ENCODE measurements at regions not wholly inside any gene's neighbourhood (a gene's known extent, or its start where the extent isn't known, plus 50 kb on each side); places are given as distances from the start of the nearest gene placed in this dataset.
"Not testable (repeated sequence)": the region's sequence is repeated elsewhere in the genome, so short reads cannot be mapped to it uniquely, and the experiment has no call there.

GRCh38 chr5:88033191-88033590 is 235.5 kb downstream of the TMEM161B start:
- no peak overlapping the region for H2AFZ ChIP-seq (ENCODE audit: low read length)
- ChIA-PET CTCF (ENCODE audit: unreplicated experiment) (no interaction called here), POLR2A (no interaction called here)
- H3K79me2 ChIP-seq (ENCODE audit: insufficient read depth, low read depth, low read length), result no peaks in the 10 kb centered on the region
- no peak overlapping the region for H3K4me3 ChIP-seq (ENCODE audit: low read depth, low read length, poor library complexity, severe bottlenecking)
- no peaks in the 10 kb centered on the region for H4K20me1 ChIP-seq (ENCODE audit: insufficient read depth, low read length)
- H3K4me2 ChIP-seq (ENCODE audit: low read length), result no peak overlapping the region
- no peaks in the 10 kb centered on the region for H3K9me2 ChIP-seq (ENCODE audit: insufficient read depth, low read length)
- H3K27ac ChIP-seq (ENCODE audit: low read depth, low read length, poor library complexity, severe bottlenecking), result no peak overlapping the region
- intact Hi-C loops (cut with micrococcal nuclease; ENCODE audit: unreplicated experiment), result no loop called here
- H3K36me3 ChIP-seq (ENCODE audit: insufficient read depth, low read length), result no peaks in the 10 kb centered on the region
- H3K4me1 ChIP-seq (ENCODE audit: insufficient read depth, low read length, poor library complexity, severe bottlenecking), result no peaks in the 10 kb centered on the region
- no TSS peak for BruUV-seq (replicated peaks)
- H3K9me3 ChIP-seq (ENCODE audit: low read length), result no peaks in the 10 kb centered on the region
- DNase-seq (ENCODE audit: low spot score), result no peak
- TF ChIP-seq CTCF (conservative IDR thresholded peaks at IDR 0.05; ENCODE audit: low read length) (no peak), EZH2phosphoT487 (IDR thresholded peaks at IDR 0.05; ENCODE audit: borderline replicate concordance, low read depth, low read length) (no peak)

- POLR2A ChIA-PET, result no interaction called here
- Histone ChIP-seq H3K9me2 (ENCODE audit: insufficient read depth, low read length) (no peaks in the 10 kb centered on the region), H3K36me3 (ENCODE audit: insufficient read depth, low read length) (no peaks in the 10 kb centered on the region), H3K79me2 (ENCODE audit: insufficient read depth, low read depth, low read length) (no peaks in the 10 kb centered on the region), H3K4me3 (ENCODE audit: low read depth, low read length, poor library complexity, severe bottlenecking) (no peak overlapping the region), H3K9me3 (ENCODE audit: low read length) (no peaks in the 10 kb centered on the region), H3K4me2 (ENCODE audit: low read length) (no peak overlapping the region), H3K4me1 (ENCODE audit: insufficient read depth, low read length, poor library complexity, severe bottlenecking) (no peaks in the 10 kb centered on the region), H4K20me1 (ENCODE audit: insufficient read depth, low read length) (no peaks in the 10 kb centered on the region), H2AFZ (ENCODE audit: low read length) (no peak overlapping the region), H3K27ac (ENCODE audit: low read depth, low read length, poor library complexity, severe bottlenecking) (no peak overlapping the region)
- no TSS peak for BruUV-seq (replicated peaks)
- no peak for DNase-seq (ENCODE audit: low spot score)
- intact Hi-C loops (cut with micrococcal nuclease; ENCODE audit: unreplicated experiment), result no loop called here
- CTCF ChIA-PET (ENCODE audit: unreplicated experiment), result no interaction called here
- TF ChIP-seq EZH2phosphoT487 (IDR thresholded peaks at IDR 0.05; ENCODE audit: borderline replicate concordance, low read depth, low read length) (no peak), CTCF (conservative IDR thresholded peaks at IDR 0.05; ENCODE audit: low read length) (no peak)
Observed at GRCh38 chr5:88029011-88029410, 239.6 kb downstream of the TMEM161B start.

- Histone ChIP-seq H3K27ac (ENCODE audit: low read depth, low read length, poor library complexity, severe bottlenecking) (no peak overlapping the region), H4K20me1 (ENCODE audit: insufficient read depth, low read length) (no peaks in the 10 kb centered on the region), H3K9me2 (ENCODE audit: insufficient read depth, low read length) (no peaks in the 10 kb centered on the region), H3K36me3 (ENCODE audit: insufficient read depth, low read length) (no peaks in the 10 kb centered on the region), H3K4me1 (ENCODE audit: insufficient read depth, low read length, poor library complexity, severe bottlenecking) (no peaks in the 10 kb centered on the region), H3K4me3 (ENCODE audit: low read depth, low read length, poor library complexity, severe bottlenecking) (no peak overlapping the region), H3K9me3 (ENCODE audit: low read length) (no peaks in the 10 kb centered on the region), H2AFZ (ENCODE audit: low read length) (no peak overlapping the region), H3K4me2 (ENCODE audit: low read length) (no peak overlapping the region), H3K79me2 (ENCODE audit: insufficient read depth, low read depth, low read length) (no peaks in the 10 kb centered on the region)
- no peak for DNase-seq (ENCODE audit: low spot score)
- POLR2A ChIA-PET, result no interaction called here
- CTCF ChIA-PET (ENCODE audit: unreplicated experiment), result no interaction called here
- no TSS peak for BruUV-seq (replicated peaks)
- intact Hi-C loops (cut with micrococcal nuclease; ENCODE audit: unreplicated experiment), result no loop called here
- TF ChIP-seq EZH2phosphoT487 (IDR thresholded peaks at IDR 0.05; ENCODE audit: borderline replicate concordance, low read depth, low read length), result no peak
- no peak for TF ChIP-seq CTCF (conservative IDR thresholded peaks at IDR 0.05; ENCODE audit: low read length)
Observed at GRCh38 chr5:88021141-88021540, 247.5 kb downstream of the TMEM161B start.

GRCh38 chr5:88014984-88015383 is 253.7 kb downstream of the TMEM161B start:
- BruUV-seq (replicated peaks); H2AFZ ChIP-seq (ENCODE audit: low read length); H3K36me3 ChIP-seq (ENCODE audit: insufficient read depth, low read length); intact Hi-C loops (cut with micrococcal nuclease; ENCODE audit: unreplicated experiment); H3K9me2 ChIP-seq (ENCODE audit: insufficient read depth, low read length); H3K9me3 ChIP-seq (ENCODE audit: low read length); H3K4me2 ChIP-seq (ENCODE audit: low read length); H3K4me3 ChIP-seq (ENCODE audit: low read depth, low read length, poor library complexity, severe bottlenecking); CTCF ChIA-PET (ENCODE audit: unreplicated experiment); H3K4me1 ChIP-seq (ENCODE audit: insufficient read depth, low read length, poor library complexity, severe bottlenecking); H3K27ac ChIP-seq (ENCODE audit: low read depth, low read length, poor library complexity, severe bottlenecking); POLR2A ChIA-PET; H3K79me2 ChIP-seq (ENCODE audit: insufficient read depth, low read depth, low read length); H4K20me1 ChIP-seq (ENCODE audit: insufficient read depth, low read length); DNase-seq (ENCODE audit: low spot score): not testable (repeated sequence)

Data from OCI-LY7 (cell line).